ENCODE measurements at regions not wholly inside any gene's neighbourhood (a gene's known extent, or its start where the extent isn't known, plus 50 kb on each side); places are given as distances from the start of the nearest gene placed in this dataset.

GRCh38 chr2:79327460-79327859, 167.9 kb upstream of the REG3A start:
- no peak for TF ChIP-seq CTCF (IDR thresholded peaks at IDR 0.05 in 8 of 11, conservative IDR thresholded peaks at IDR 0.05 in 3 of 11)
- no peak for TF ChIP-seq POLR2A (IDR thresholded peaks at IDR 0.05)
- no peak for TF ChIP-seq POLR2AphosphoS5 (IDR thresholded peaks at IDR 0.05)
